HG03575 (cell line): ENCODE measurements at regions not wholly inside any gene's neighbourhood (a gene's known extent, or its start where the extent isn't known, plus 50 kb on each side); places are given as distances from the start of the nearest gene placed in this dataset.
"Not testable (repeated sequence)": the region's sequence is repeated elsewhere in the genome, so short reads cannot be mapped to it uniquely, and the experiment has no call there.

Experiments
- ATAC-seq: cut with Tn5 transposase; IDR thresholded peaks from one replicate; pipeline ENCODE4 v1.9.1; 2021; ENCODE audit not compliant: unreplicated experiment, insufficient number of reproducible peaks, low FRiP score; ENCODE audit errors: extremely low read depth

GRCh38 chr2:221747289-221747972, 175.3 kb upstream of the EPHA4 start:
- ATAC-seq: no peak

GRCh38 chr2:221741496-221742211, 169.6 kb upstream of the EPHA4 start:
- no peak for ATAC-seq

- ATAC-seq: no peak
These were observed 159.5 kb upstream of the EPHA4 start for GRCh38 chr2:221731432-221732145.

- no peak for ATAC-seq
These were observed 154.9 kb upstream of the EPHA4 start for GRCh38 chr2:221726894-221727513.

GRCh38 chr2:221724631-221725203, 152.6 kb upstream of the EPHA4 start:
- no peak for ATAC-seq

- not testable (repeated sequence) for ATAC-seq
These were observed 152.0 kb upstream of the EPHA4 start for GRCh38 chr2:221724117-221724516.

GRCh38 chr2:221716426-221717303, 144.6 kb upstream of the EPHA4 start:
- ATAC-seq: no peak

GRCh38 chr2:221715523-221716247, 143.6 kb upstream of the EPHA4 start:
- no peak for ATAC-seq

GRCh38 chr2:221710744-221711143, 138.6 kb upstream of the EPHA4 start:
- ATAC-seq: no peak

- no peak for ATAC-seq
These were observed 136.8 kb upstream of the EPHA4 start for GRCh38 chr2:221708902-221709301.

- ATAC-seq: no peak
These were observed 133.2 kb upstream of the EPHA4 start for GRCh38 chr2:221705185-221705877.

GRCh38 chr2:221704442-221704841, 132.3 kb upstream of the EPHA4 start:
- no peak for ATAC-seq

GRCh38 chr2:221693365-221693764, 121.3 kb upstream of the EPHA4 start:
- ATAC-seq: no peak

GRCh38 chr2:221691571-221691970, 119.5 kb upstream of the EPHA4 start:
- no peak for ATAC-seq

GRCh38 chr2:221689140-221689539, 117.0 kb upstream of the EPHA4 start:
- no peak for ATAC-seq

GRCh38 chr2:221680548-221680947, 108.4 kb upstream of the EPHA4 start:
- ATAC-seq: no peak

- no peak for ATAC-seq
These were observed 105.6 kb upstream of the EPHA4 start for GRCh38 chr2:221677688-221678087.
